PC-9 (cell line): ENCODE measurements at regions not wholly inside any gene's neighbourhood (a gene's known extent, or its start where the extent isn't known, plus 50 kb on each side); places are given as distances from the start of the nearest gene placed in this dataset.

Source experiments
- BruUV-seq: library from RNA; stranded (reverse); fragments of 400-500 nt; replicated peaks from 2 replicates; lab custom pipeline; 2021; lab: Mats Ljungman, UMichigan
- CTCF ChIA-PET: fragments of 300-600 bp; sonication (Branson Sonifier 250); formaldehyde crosslinking; loops from one replicate; lab custom pipeline; 2022; ENCODE audit warnings: antibody characterized with exemption; lab: Charles Lee
- POLR2A ChIA-PET: fragments of 300-600 bp; sonication (Branson Sonifier 250); formaldehyde crosslinking; loops from one replicate; lab custom pipeline; 2022; ENCODE audit warnings: antibody characterized with exemption; ENCODE audit not compliant: unreplicated experiment; lab: Charles Lee
- DNase-seq, 2 experiments: peaks; one replicate each; pipeline versions ENCODE4 v3.0.0 to v3.0.0-alpha.2; 2015 to 2022; ENCODE audit warnings: mixed read lengths in 1 of 2
- H2AFZ ChIP-seq: fragments of 200-600 bp; sonication (generic); 2 replicates; pipeline ENCODE4 v1.8.1; 2017; ENCODE audit warnings: antibody characterized with exemption
- H3F3A ChIP-seq: fragments of 200-600 bp; sonication (generic); 2 replicates; pipeline ENCODE4 v1.8.1; 2017; ENCODE audit warnings: antibody characterized with exemption, mild to moderate bottlenecking, low read depth; ENCODE audit not compliant: insufficient read depth
- H3K27ac ChIP-seq: fragments of 200-600 bp; sonication (generic); 2 replicates; pipeline ENCODE4 v1.6.1; 2016; ENCODE audit warnings: mixed run types
- H3K27me3 ChIP-seq: fragments of 200-600 bp; sonication (generic); 2 replicates; pipeline ENCODE4 v1.6.1; 2016; ENCODE audit warnings: low read depth, mixed run types; ENCODE audit not compliant: insufficient read depth
- H3K36me3 ChIP-seq: fragments of 200-600 bp; sonication (generic); 2 replicates; pipeline ENCODE4 v1.6.1; 2016; ENCODE audit warnings: low read depth, mixed run types
- H3K4me1 ChIP-seq: fragments of 200-600 bp; sonication (generic); replicated peaks from 2 replicates; pipeline ENCODE4 v1.6.1; 2016; ENCODE audit warnings: mixed run types; ENCODE audit not compliant: insufficient read depth
- H3K4me2 ChIP-seq: fragments of 200-600 bp; sonication (generic); 2 replicates; pipeline ENCODE4 v1.6.1; 2017; ENCODE audit warnings: mixed run types
- H3K4me3 ChIP-seq: fragments of 200-600 bp; sonication (generic); 2 replicates; pipeline ENCODE4 v1.6.1; 2016; ENCODE audit warnings: mixed run types
- H3K79me2 ChIP-seq: fragments of 200-600 bp; sonication (generic); 2 replicates; pipeline ENCODE4 v1.6.1; 2017; ENCODE audit warnings: low read depth, mixed run types
- H3K9me2 ChIP-seq: fragments of 200-600 bp; sonication (generic); 2 replicates; pipeline ENCODE4 v1.8.1; 2017; ENCODE audit warnings: mild to moderate bottlenecking; ENCODE audit not compliant: insufficient read depth
- H3K9me3 ChIP-seq: fragments of 200-600 bp; sonication (generic); 2 replicates; pipeline ENCODE4 v1.8.1; 2016; ENCODE audit warnings: low read depth; ENCODE audit not compliant: insufficient read depth
- H4K20me1 ChIP-seq: fragments of 200-600 bp; sonication (generic); 2 replicates; pipeline ENCODE4 v1.8.1; 2017; ENCODE audit not compliant: insufficient read depth
- CTCF ChIP-seq: fragments of 200-600 bp; sonication (generic); conservative IDR thresholded peaks from 2 replicates; pipeline ENCODE4 v1.6.1; 2017; ENCODE audit warnings: mixed run types, antibody characterized with exemption, mild to moderate bottlenecking, moderate library complexity
- EZH2 ChIP-seq: fragments of 200-600 bp; sonication (generic); IDR thresholded peaks from 2 replicates; pipeline ENCODE4 v1.8.0; 2017; ENCODE audit warnings: antibody characterized with exemption, low read depth
- intact Hi-C: fragments of 100-400 bp; cut with micrococcal nuclease; formaldehyde crosslinking; loops from one replicate; pipeline ENCODE4 v1.10.0; 2022; ENCODE audit not compliant: unreplicated experiment

- H4K20me1 ChIP-seq, result no peaks in the 10 kb centered on the region
- TF ChIP-seq CTCF, result no peak
- TF ChIP-seq EZH2, result no peak
- no peaks in the 10 kb centered on the region for H3F3A ChIP-seq
- no peak overlapping the region for H3K27ac ChIP-seq
- H3K27me3 ChIP-seq, result no peaks in the 10 kb centered on the region
- no peak overlapping the region for H3K4me3 ChIP-seq
- POLR2A ChIA-PET, result no interaction called here
- BruUV-seq, result no TSS peak
- intact Hi-C loops, result no loop called here
- no peak overlapping the region for H3K4me2 ChIP-seq
- no peaks in the 10 kb centered on the region for H3K79me2 ChIP-seq
- CTCF ChIA-PET, result no interaction called here
- H3K4me1 ChIP-seq, result no peaks in the 10 kb centered on the region
- H3K9me2 ChIP-seq, result no peaks in the 10 kb centered on the region
- DNase-seq, result no peak
- H2AFZ ChIP-seq, result no peak overlapping the region
- H3K9me3 ChIP-seq, result no peaks in the 10 kb centered on the region
- no peaks in the 10 kb centered on the region for H3K36me3 ChIP-seq
Measured at GRCh38 chr2:187078297-187078696, 229.3 kb upstream of the ZSWIM2 start.

- no peak for DNase-seq
- Histone ChIP-seq H3K79me2 (no peaks in the 10 kb centered on the region), H3K4me1 (no peaks in the 10 kb centered on the region), H3K27ac (no peak overlapping the region), H3F3A (no peaks in the 10 kb centered on the region), H2AFZ (no peak overlapping the region), H3K4me3 (no peak overlapping the region), H4K20me1 (no peaks in the 10 kb centered on the region), H3K9me3 (no peaks in the 10 kb centered on the region), H3K4me2 (no peak overlapping the region), H3K27me3 (no peaks in the 10 kb centered on the region), H3K36me3 (no peaks in the 10 kb centered on the region), H3K9me2 (no peaks in the 10 kb centered on the region)
- intact Hi-C loops, result no loop called here
- POLR2A ChIA-PET, result no interaction called here
- CTCF ChIA-PET, result no interaction called here
- no TSS peak for BruUV-seq
- TF ChIP-seq EZH2 (no peak), CTCF (no peak)
Measured at GRCh38 chr2:187075671-187076070, 226.7 kb upstream of the ZSWIM2 start.

- Histone ChIP-seq H3K79me2 (no peaks in the 10 kb centered on the region), H2AFZ (no peak overlapping the region), H3K4me3 (no peak overlapping the region), H3K9me2 (no peaks in the 10 kb centered on the region), H3K27ac (no peak overlapping the region), H3K27me3 (no peaks in the 10 kb centered on the region), H3F3A (no peaks in the 10 kb centered on the region), H3K9me3 (no peaks in the 10 kb centered on the region), H3K4me2 (no peak overlapping the region), H3K4me1 (no peaks in the 10 kb centered on the region), H3K36me3 (no peaks in the 10 kb centered on the region), H4K20me1 (no peaks in the 10 kb centered on the region)
- intact Hi-C loops, result no loop called here
- TF ChIP-seq EZH2 (no peak), CTCF (no peak)
- ChIA-PET CTCF (no interaction called here), POLR2A (no interaction called here)
- DNase-seq, result no peak
- BruUV-seq, result no TSS peak
Measured at GRCh38 chr2:187075199-187075635, 226.2 kb upstream of the ZSWIM2 start.
